PC-3 (cell line): ENCODE measurements at regions not wholly inside any gene's neighbourhood (a gene's known extent, or its start where the extent isn't known, plus 50 kb on each side); places are given as distances from the start of the nearest gene placed in this dataset.

ENCODE experiments used
- EZH2 ChIP-seq: fragments of 300-600 bp; sonication (generic); IDR thresholded peaks from one replicate; pipeline ENCODE4 v1.6.1; 2017; ENCODE audit warnings: antibody characterized with exemption, mild to moderate bottlenecking, low read length; ENCODE audit not compliant: unreplicated experiment
- EZH2phosphoT487 ChIP-seq: fragments of 300-600 bp; sonication (generic); IDR thresholded peaks from 2 replicates; pipeline ENCODE4 v1.6.1; 2018; ENCODE audit warnings: mild to moderate bottlenecking, antibody characterized with exemption, low read length, borderline replicate concordance
- TF ChIP-seq, protein P1 (sequence below): fragments of 300-600 bp; sonication (generic); conservative IDR thresholded peaks from 2 replicates; pipeline ENCODE4 v1.5.1; 2017; ENCODE audit warnings: antibody characterized with exemption, low read depth, mild to moderate bottlenecking, low read length

DNA sequence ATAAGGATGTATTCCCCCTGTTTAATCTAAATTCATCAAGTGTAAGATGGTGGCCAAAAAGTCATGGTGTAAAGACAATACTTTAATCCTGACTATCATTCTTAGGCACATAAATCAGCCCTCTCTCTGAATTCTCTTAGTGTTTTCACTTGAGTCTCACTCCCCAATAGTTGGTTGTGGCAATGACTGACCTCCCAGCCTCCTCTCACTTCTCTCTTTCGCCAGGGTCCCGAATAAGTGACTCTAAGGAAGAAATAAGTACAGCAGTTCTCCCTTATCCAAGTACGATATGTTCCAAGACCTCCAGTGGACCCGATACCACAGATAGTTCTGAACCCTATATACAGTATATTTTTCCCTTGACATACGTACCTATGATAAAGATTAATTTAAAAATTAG, 335.3 kb downstream of the MAF start:
- TF ChIP-seq, protein P1, sequence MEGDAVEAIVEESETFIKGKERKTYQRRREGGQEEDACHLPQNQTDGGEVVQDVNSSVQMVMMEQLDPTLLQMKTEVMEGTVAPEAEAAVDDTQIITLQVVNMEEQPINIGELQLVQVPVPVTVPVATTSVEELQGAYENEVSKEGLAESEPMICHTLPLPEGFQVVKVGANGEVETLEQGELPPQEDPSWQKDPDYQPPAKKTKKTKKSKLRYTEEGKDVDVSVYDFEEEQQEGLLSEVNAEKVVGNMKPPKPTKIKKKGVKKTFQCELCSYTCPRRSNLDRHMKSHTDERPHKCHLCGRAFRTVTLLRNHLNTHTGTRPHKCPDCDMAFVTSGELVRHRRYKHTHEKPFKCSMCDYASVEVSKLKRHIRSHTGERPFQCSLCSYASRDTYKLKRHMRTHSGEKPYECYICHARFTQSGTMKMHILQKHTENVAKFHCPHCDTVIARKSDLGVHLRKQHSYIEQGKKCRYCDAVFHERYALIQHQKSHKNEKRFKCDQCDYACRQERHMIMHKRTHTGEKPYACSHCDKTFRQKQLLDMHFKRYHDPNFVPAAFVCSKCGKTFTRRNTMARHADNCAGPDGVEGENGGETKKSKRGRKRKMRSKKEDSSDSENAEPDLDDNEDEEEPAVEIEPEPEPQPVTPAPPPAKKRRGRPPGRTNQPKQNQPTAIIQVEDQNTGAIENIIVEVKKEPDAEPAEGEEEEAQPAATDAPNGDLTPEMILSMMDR: no peak
- TF ChIP-seq EZH2phosphoT487 (no peak), EZH2 (no peak)
